HL-60 (cell line): ENCODE measurements at regions not wholly inside any gene's neighbourhood (a gene's known extent, or its start where the extent isn't known, plus 50 kb on each side); places are given as distances from the start of the nearest gene placed in this dataset.

ENCODE experiments used
- DNase-seq, 2 experiments: peaks; one replicate each; pipeline ENCODE4 v3.0.0-alpha.2; 2010 to 2020; ENCODE audit warnings: low read depth in 1 of 2, low spot score in 1 of 2
- H3K27ac ChIP-seq: fragments of 250-450 bp; sonication (Bioruptor Pico); replicated peaks from 2 replicates; pipeline ENCODE4 v1.5.1; 2020; ENCODE audit warnings: mild to moderate bottlenecking, moderate library complexity
- H3K27me3 ChIP-seq: fragments of 250-450 bp; sonication (Bioruptor Pico); 2 replicates; pipeline ENCODE4 v1.5.1; 2021; ENCODE audit warnings: mild to moderate bottlenecking, moderate library complexity; ENCODE audit not compliant: insufficient read depth, poor library complexity, severe bottlenecking
- H3K4me3 ChIP-seq: replicated peaks from 2 replicates; pipeline ENCODE4 v1.5.1; 2011; ENCODE audit warnings: mild to moderate bottlenecking, control low read depth, low read length; ENCODE audit not compliant: insufficient read depth
- GABPA ChIP-seq: IDR thresholded peaks from 2 replicates; pipeline ENCODE4 v1.6.1; 2012; ENCODE audit warnings: low read depth
- POLR2AphosphoS5 ChIP-seq: IDR thresholded peaks from 2 replicates; pipeline ENCODE4 v1.6.1; 2012; ENCODE audit warnings: low read depth
- SPI1 ChIP-seq: IDR thresholded peaks from 2 replicates; pipeline ENCODE4 v1.6.1; 2012; ENCODE audit warnings: low read depth, mild to moderate bottlenecking, borderline replicate concordance
- TF ChIP-seq, protein P1 (sequence below): IDR thresholded peaks from 2 replicates; pipeline ENCODE4 v1.6.1; 2012; ENCODE audit warnings: low read depth; ENCODE audit not compliant: insufficient replicate concordance
- TF ChIP-seq, protein P2 (sequence below): IDR thresholded peaks from one replicate; pipeline ENCODE4 v1.5.1; 2011; ENCODE audit warnings: low read length, control low read depth, inconsistent platforms; ENCODE audit not compliant: insufficient read depth

DNA sequence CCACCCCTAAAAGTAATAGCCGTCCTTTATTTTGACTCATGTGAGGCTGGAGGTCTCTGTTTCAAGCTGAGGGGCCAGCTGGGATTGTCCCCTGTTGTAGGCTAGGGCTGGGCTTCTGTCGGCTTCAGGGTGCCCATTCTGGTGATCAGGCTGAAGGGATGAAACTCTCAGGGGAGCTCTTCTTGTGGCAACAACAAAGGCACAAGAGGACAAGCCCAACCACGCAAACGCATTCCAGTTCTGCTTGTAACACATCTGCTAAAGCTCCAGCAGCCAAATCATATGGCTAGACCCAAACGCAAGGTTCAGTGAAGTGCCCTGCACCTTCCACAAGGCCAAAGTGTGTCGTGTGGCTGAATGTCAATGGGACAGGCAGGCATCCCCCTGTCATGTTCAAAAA, 405.7 kb downstream of the INHBA start:
- TF ChIP-seq, protein P1, sequence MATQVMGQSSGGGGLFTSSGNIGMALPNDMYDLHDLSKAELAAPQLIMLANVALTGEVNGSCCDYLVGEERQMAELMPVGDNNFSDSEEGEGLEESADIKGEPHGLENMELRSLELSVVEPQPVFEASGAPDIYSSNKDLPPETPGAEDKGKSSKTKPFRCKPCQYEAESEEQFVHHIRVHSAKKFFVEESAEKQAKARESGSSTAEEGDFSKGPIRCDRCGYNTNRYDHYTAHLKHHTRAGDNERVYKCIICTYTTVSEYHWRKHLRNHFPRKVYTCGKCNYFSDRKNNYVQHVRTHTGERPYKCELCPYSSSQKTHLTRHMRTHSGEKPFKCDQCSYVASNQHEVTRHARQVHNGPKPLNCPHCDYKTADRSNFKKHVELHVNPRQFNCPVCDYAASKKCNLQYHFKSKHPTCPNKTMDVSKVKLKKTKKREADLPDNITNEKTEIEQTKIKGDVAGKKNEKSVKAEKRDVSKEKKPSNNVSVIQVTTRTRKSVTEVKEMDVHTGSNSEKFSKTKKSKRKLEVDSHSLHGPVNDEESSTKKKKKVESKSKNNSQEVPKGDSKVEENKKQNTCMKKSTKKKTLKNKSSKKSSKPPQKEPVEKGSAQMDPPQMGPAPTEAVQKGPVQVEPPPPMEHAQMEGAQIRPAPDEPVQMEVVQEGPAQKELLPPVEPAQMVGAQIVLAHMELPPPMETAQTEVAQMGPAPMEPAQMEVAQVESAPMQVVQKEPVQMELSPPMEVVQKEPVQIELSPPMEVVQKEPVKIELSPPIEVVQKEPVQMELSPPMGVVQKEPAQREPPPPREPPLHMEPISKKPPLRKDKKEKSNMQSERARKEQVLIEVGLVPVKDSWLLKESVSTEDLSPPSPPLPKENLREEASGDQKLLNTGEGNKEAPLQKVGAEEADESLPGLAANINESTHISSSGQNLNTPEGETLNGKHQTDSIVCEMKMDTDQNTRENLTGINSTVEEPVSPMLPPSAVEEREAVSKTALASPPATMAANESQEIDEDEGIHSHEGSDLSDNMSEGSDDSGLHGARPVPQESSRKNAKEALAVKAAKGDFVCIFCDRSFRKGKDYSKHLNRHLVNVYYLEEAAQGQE = no peak
- TF ChIP-seq SPI1 = no peak
- TF ChIP-seq GABPA = no peak
- no peak for TF ChIP-seq POLR2AphosphoS5
- TF ChIP-seq, protein P2, sequence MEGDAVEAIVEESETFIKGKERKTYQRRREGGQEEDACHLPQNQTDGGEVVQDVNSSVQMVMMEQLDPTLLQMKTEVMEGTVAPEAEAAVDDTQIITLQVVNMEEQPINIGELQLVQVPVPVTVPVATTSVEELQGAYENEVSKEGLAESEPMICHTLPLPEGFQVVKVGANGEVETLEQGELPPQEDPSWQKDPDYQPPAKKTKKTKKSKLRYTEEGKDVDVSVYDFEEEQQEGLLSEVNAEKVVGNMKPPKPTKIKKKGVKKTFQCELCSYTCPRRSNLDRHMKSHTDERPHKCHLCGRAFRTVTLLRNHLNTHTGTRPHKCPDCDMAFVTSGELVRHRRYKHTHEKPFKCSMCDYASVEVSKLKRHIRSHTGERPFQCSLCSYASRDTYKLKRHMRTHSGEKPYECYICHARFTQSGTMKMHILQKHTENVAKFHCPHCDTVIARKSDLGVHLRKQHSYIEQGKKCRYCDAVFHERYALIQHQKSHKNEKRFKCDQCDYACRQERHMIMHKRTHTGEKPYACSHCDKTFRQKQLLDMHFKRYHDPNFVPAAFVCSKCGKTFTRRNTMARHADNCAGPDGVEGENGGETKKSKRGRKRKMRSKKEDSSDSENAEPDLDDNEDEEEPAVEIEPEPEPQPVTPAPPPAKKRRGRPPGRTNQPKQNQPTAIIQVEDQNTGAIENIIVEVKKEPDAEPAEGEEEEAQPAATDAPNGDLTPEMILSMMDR = no peak
- DNase-seq = no peak
- no peaks in the 10 kb centered on the region for H3K27me3 ChIP-seq
- H3K4me3 ChIP-seq = no peak overlapping the region
- H3K27ac ChIP-seq = no peak overlapping the region

GRCh38 chr7:41295455-41295815, 407.5 kb downstream of the INHBA start:
- TF ChIP-seq, protein P1 = no peak
- TF ChIP-seq, protein P2 = no peak
- TF ChIP-seq POLR2AphosphoS5 (no peak), GABPA (no peak), SPI1 (no peak)
- no peaks in the 10 kb centered on the region for H3K27me3 ChIP-seq
- H3K4me3 ChIP-seq = no peak overlapping the region
- DNase-seq = no peak
- no peak overlapping the region for H3K27ac ChIP-seq

- TF ChIP-seq SPI1 (no peak), GABPA (no peak), POLR2AphosphoS5 (no peak)
- TF ChIP-seq, protein P1 = no peak
- TF ChIP-seq, protein P2 = no peak
- no peak for DNase-seq
- Histone ChIP-seq H3K27me3 (no peaks in the 10 kb centered on the region), H3K4me3 (no peak overlapping the region), H3K27ac (no peak overlapping the region)
These were observed 408.1 kb downstream of the INHBA start for GRCh38 chr7:41294556-41295454.
